ENCODE measurements at regions not wholly inside any gene's neighbourhood (a gene's known extent, or its start where the extent isn't known, plus 50 kb on each side); places are given as distances from the start of the nearest gene placed in this dataset.
"Not testable (repeated sequence)": the region's sequence is repeated elsewhere in the genome, so short reads cannot be mapped to it uniquely, and the experiment has no call there.

- H3K4me3 Mint-ChIP-seq, result no peak overlapping the region
- peaks cover 25% of the 10 kb centered on the region for H3K4me1 Mint-ChIP-seq (ENCODE audit: low read depth)
- no peaks in the 10 kb centered on the region for H3K9me3 Mint-ChIP-seq
- no peaks in the 10 kb centered on the region for H3K36me3 Mint-ChIP-seq (ENCODE audit: low read depth)
- intact Hi-C loops (cut with micrococcal nuclease), result no loop called here
- H3K27me3 Mint-ChIP-seq (ENCODE audit: low read depth), result no peaks in the 10 kb centered on the region
- no peak overlapping the region for H3K27ac Mint-ChIP-seq
- no peak for DNase-seq
- CTCF ChIA-PET, result no interaction called here
Measured at GRCh38 chr13:39822437-39822836, 167.0 kb downstream of the COG6 start.

- CTCF ChIA-PET, result no interaction called here
- intact Hi-C loops (cut with micrococcal nuclease), result no loop called here
- DNase-seq, result no peak
- Mint-ChIP-seq H3K4me1 (ENCODE audit: low read depth) (peaks cover 25% of the 10 kb centered on the region), H3K36me3 (ENCODE audit: low read depth) (no peaks in the 10 kb centered on the region), H3K9me3 (no peaks in the 10 kb centered on the region), H3K4me3 (peak overlapping the region; percentile 49), H3K27ac (no peak overlapping the region), H3K27me3 (ENCODE audit: low read depth) (no peaks in the 10 kb centered on the region)
Measured at GRCh38 chr13:39823063-39823713, 167.7 kb downstream of the COG6 start.

GRCh38 chr13:39825886-39826285 is 170.4 kb downstream of the COG6 start:
- Mint-ChIP-seq H3K9me3 (peaks cover 7% of the 10 kb centered on the region), H3K4me1 (ENCODE audit: low read depth) (peaks cover 25% of the 10 kb centered on the region), H3K27ac (no peak overlapping the region), H3K27me3 (ENCODE audit: low read depth) (no peaks in the 10 kb centered on the region), H3K36me3 (ENCODE audit: low read depth) (no peaks in the 10 kb centered on the region), H3K4me3 (no peak overlapping the region)
- intact Hi-C loops (cut with micrococcal nuclease), result no loop called here
- DNase-seq, result no peak
- CTCF ChIA-PET, result no interaction called here

GRCh38 chr13:39835253-39835652 is 179.8 kb downstream of the COG6 start:
- CTCF ChIA-PET, result no interaction called here
- DNase-seq, result no peak
- intact Hi-C loops (cut with micrococcal nuclease), result no loop called here
- Mint-ChIP-seq H3K27ac (no peak overlapping the region), H3K36me3 (ENCODE audit: low read depth) (no peaks in the 10 kb centered on the region), H3K27me3 (ENCODE audit: low read depth) (no peaks in the 10 kb centered on the region), H3K4me1 (ENCODE audit: low read depth) (no peaks in the 10 kb centered on the region), H3K4me3 (no peak overlapping the region), H3K9me3 (no peaks in the 10 kb centered on the region)

GRCh38 chr13:39836038-39836437 is 180.6 kb downstream of the COG6 start:
- H3K4me1 Mint-ChIP-seq (ENCODE audit: low read depth), result no peaks in the 10 kb centered on the region
- H3K27ac Mint-ChIP-seq, result no peak overlapping the region
- intact Hi-C loops (cut with micrococcal nuclease), result no loop called here
- no peaks in the 10 kb centered on the region for H3K27me3 Mint-ChIP-seq (ENCODE audit: low read depth)
- H3K4me3 Mint-ChIP-seq, result no peak overlapping the region
- CTCF ChIA-PET, result no interaction called here
- no peaks in the 10 kb centered on the region for H3K9me3 Mint-ChIP-seq
- no peak for DNase-seq
- no peaks in the 10 kb centered on the region for H3K36me3 Mint-ChIP-seq (ENCODE audit: low read depth)

GRCh38 chr13:39837866-39838265 is 182.4 kb downstream of the COG6 start:
- CTCF ChIA-PET, result interaction anchor here (0.7 kb wide), 1 partner anchor 29 kb away, joined by 3 read pairs; no protein-coding TSS in a partner anchor
- H3K36me3 Mint-ChIP-seq (ENCODE audit: low read depth); intact Hi-C loops (cut with micrococcal nuclease); H3K4me1 Mint-ChIP-seq (ENCODE audit: low read depth); H3K9me3 Mint-ChIP-seq; H3K27ac Mint-ChIP-seq; DNase-seq; H3K27me3 Mint-ChIP-seq (ENCODE audit: low read depth); H3K4me3 Mint-ChIP-seq: not testable (repeated sequence)

- Mint-ChIP-seq H3K4me3 (no peak overlapping the region), H3K27me3 (ENCODE audit: low read depth) (no peaks in the 10 kb centered on the region), H3K9me3 (no peaks in the 10 kb centered on the region), H3K4me1 (ENCODE audit: low read depth) (no peaks in the 10 kb centered on the region), H3K36me3 (ENCODE audit: low read depth) (no peaks in the 10 kb centered on the region), H3K27ac (no peak overlapping the region)
- no peak for DNase-seq
- intact Hi-C loops (cut with micrococcal nuclease), result no loop called here
- CTCF ChIA-PET, result no interaction called here
Measured at GRCh38 chr13:39840201-39840600, 184.7 kb downstream of the COG6 start.

- no peak for DNase-seq
- no peak overlapping the region for H3K27ac Mint-ChIP-seq
- H3K9me3 Mint-ChIP-seq, result peaks cover 11% of the 10 kb centered on the region
- no peaks in the 10 kb centered on the region for H3K4me1 Mint-ChIP-seq (ENCODE audit: low read depth)
- intact Hi-C loops (cut with micrococcal nuclease), result no loop called here
- CTCF ChIA-PET, result no interaction called here
- H3K36me3 Mint-ChIP-seq (ENCODE audit: low read depth), result peaks cover 5% of the 10 kb centered on the region
- H3K4me3 Mint-ChIP-seq, result no peak overlapping the region
- peaks cover 2% of the 10 kb centered on the region for H3K27me3 Mint-ChIP-seq (ENCODE audit: low read depth)
Measured at GRCh38 chr13:39847336-39847735, 191.9 kb downstream of the COG6 start.

- intact Hi-C loops (cut with micrococcal nuclease), result no loop called here
- Mint-ChIP-seq H3K4me3 (no peak overlapping the region), H3K4me1 (ENCODE audit: low read depth) (peaks cover 3% of the 10 kb centered on the region), H3K9me3 (peaks cover 18% of the 10 kb centered on the region), H3K27me3 (ENCODE audit: low read depth) (peaks cover 6% of the 10 kb centered on the region), H3K36me3 (ENCODE audit: low read depth) (peaks cover 5% of the 10 kb centered on the region), H3K27ac (no peak overlapping the region)
- CTCF ChIA-PET, result interaction anchor here (0.7 kb wide), 1 partner anchor 43 kb away, joined by 3 read pairs; no protein-coding TSS in a partner anchor
- no peak for DNase-seq
Measured at GRCh38 chr13:39855236-39855635, 199.8 kb downstream of the COG6 start.

- no peak overlapping the region for H3K27ac Mint-ChIP-seq
- H3K36me3 Mint-ChIP-seq (ENCODE audit: low read depth), result peaks cover 5% of the 10 kb centered on the region
- intact Hi-C loops (cut with micrococcal nuclease), result no loop called here
- peaks cover 3% of the 10 kb centered on the region for H3K4me1 Mint-ChIP-seq (ENCODE audit: low read depth)
- peaks cover 6% of the 10 kb centered on the region for H3K27me3 Mint-ChIP-seq (ENCODE audit: low read depth)
- CTCF ChIA-PET, result no interaction called here
- H3K9me3 Mint-ChIP-seq, result peaks cover 13% of the 10 kb centered on the region
- H3K4me3 Mint-ChIP-seq, result no peak overlapping the region
- DNase-seq, result no peak
Measured at GRCh38 chr13:39856714-39857113, 201.3 kb downstream of the COG6 start.

GRCh38 chr13:39858794-39859193 is 203.3 kb downstream of the COG6 start:
- intact Hi-C loops (cut with micrococcal nuclease), result no loop called here
- H3K9me3 Mint-ChIP-seq, result no peaks in the 10 kb centered on the region
- peaks cover 3% of the 10 kb centered on the region for H3K4me1 Mint-ChIP-seq (ENCODE audit: low read depth)
- H3K27me3 Mint-ChIP-seq (ENCODE audit: low read depth), result peaks cover 4% of the 10 kb centered on the region
- H3K27ac Mint-ChIP-seq, result no peak overlapping the region
- no peak overlapping the region for H3K4me3 Mint-ChIP-seq
- H3K36me3 Mint-ChIP-seq (ENCODE audit: low read depth), result no peaks in the 10 kb centered on the region
- CTCF ChIA-PET, result no interaction called here
- no peak for DNase-seq

GRCh38 chr13:39859898-39860297 is 204.4 kb downstream of the COG6 start:
- DNase-seq, result no peak
- Mint-ChIP-seq H3K9me3 (no peaks in the 10 kb centered on the region), H3K27me3 (ENCODE audit: low read depth) (peaks cover 3% of the 10 kb centered on the region), H3K4me1 (ENCODE audit: low read depth) (peaks cover 3% of the 10 kb centered on the region), H3K27ac (no peak overlapping the region), H3K36me3 (ENCODE audit: low read depth) (no peaks in the 10 kb centered on the region), H3K4me3 (no peak overlapping the region)
- CTCF ChIA-PET, result no interaction called here
- intact Hi-C loops (cut with micrococcal nuclease), result no loop called here

GRCh38 chr13:39862900-39863299 is 207.4 kb downstream of the COG6 start:
- CTCF ChIA-PET, result no interaction called here
- H3K27me3 Mint-ChIP-seq (ENCODE audit: low read depth), result no peaks in the 10 kb centered on the region
- H3K4me3 Mint-ChIP-seq, result no peak overlapping the region
- H3K27ac Mint-ChIP-seq, result no peak overlapping the region
- intact Hi-C loops (cut with micrococcal nuclease), result no loop called here
- DNase-seq, result no peak
- no peaks in the 10 kb centered on the region for H3K9me3 Mint-ChIP-seq
- H3K4me1 Mint-ChIP-seq (ENCODE audit: low read depth), result peaks cover 6% of the 10 kb centered on the region
- no peaks in the 10 kb centered on the region for H3K36me3 Mint-ChIP-seq (ENCODE audit: low read depth)
